ENCODE measurements at regions not wholly inside any gene's neighbourhood (a gene's known extent, or its start where the extent isn't known, plus 50 kb on each side); places are given as distances from the start of the nearest gene placed in this dataset.

GRCh38 chr2:46829231-46829995 lies 86.2 kb downstream of the MCFD2 start:
- DNase-seq: peak; percentile 32
- Histone ChIP-seq H3K36me3 (no peaks in the 10 kb centered on the region), H3K4me1 (no peaks in the 10 kb centered on the region), H3K4me3 (no peak overlapping the region), H3K27me3 (no peaks in the 10 kb centered on the region), H3K9me3 (no peaks in the 10 kb centered on the region), H3K27ac (no peak overlapping the region)
- TF ChIP-seq CTCF (IDR thresholded peaks at IDR 0.05): no peak
- no peak for ATAC-seq
- intact Hi-C loops (cut with DNase I): no loop called here

GRCh38 chr2:46828491-46829230 lies 86.9 kb downstream of the MCFD2 start:
- H3K27ac ChIP-seq: no peak overlapping the region
- H3K27me3 ChIP-seq: no peaks in the 10 kb centered on the region
- no peaks in the 10 kb centered on the region for H3K9me3 ChIP-seq
- no peaks in the 10 kb centered on the region for H3K36me3 ChIP-seq
- DNase-seq (peak; percentile 26), ATAC-seq (no peak)
- H3K4me3 ChIP-seq: no peak overlapping the region
- H3K4me1 ChIP-seq: no peaks in the 10 kb centered on the region
- intact Hi-C loops (cut with DNase I): no loop called here
- no peak for TF ChIP-seq CTCF (IDR thresholded peaks at IDR 0.05)

- no peaks in the 10 kb centered on the region for H3K4me1 ChIP-seq
- no peak overlapping the region for H3K4me3 ChIP-seq
- DNase-seq (no peak), ATAC-seq (no peak)
- H3K27ac ChIP-seq: no peak overlapping the region
- no peak for TF ChIP-seq CTCF (IDR thresholded peaks at IDR 0.05)
- H3K9me3 ChIP-seq: no peaks in the 10 kb centered on the region
- intact Hi-C loops (cut with DNase I): no loop called here
- no peaks in the 10 kb centered on the region for H3K27me3 ChIP-seq
- no peaks in the 10 kb centered on the region for H3K36me3 ChIP-seq
These were observed 87.5 kb downstream of the MCFD2 start for GRCh38 chr2:46828135-46828438.

- H3K36me3 ChIP-seq: no peaks in the 10 kb centered on the region
- no peak for TF ChIP-seq CTCF (IDR thresholded peaks at IDR 0.05)
- intact Hi-C loops (cut with DNase I): no loop called here
- ATAC-seq (no peak), DNase-seq (peak; percentile 53)
- no peaks in the 10 kb centered on the region for H3K4me1 ChIP-seq
- no peaks in the 10 kb centered on the region for H3K27me3 ChIP-seq
- no peaks in the 10 kb centered on the region for H3K9me3 ChIP-seq
- no peak overlapping the region for H3K4me3 ChIP-seq
- H3K27ac ChIP-seq: no peak overlapping the region
These were observed 88.1 kb downstream of the MCFD2 start for GRCh38 chr2:46827274-46828134.

- intact Hi-C loops (cut with DNase I): no loop called here
- DNase-seq: peak; percentile 62
These were observed 88.9 kb downstream of the MCFD2 start for GRCh38 chr2:46826569-46827245.

More at GRCh38 chr2:46826569-46827245, 88.9 kb downstream of the MCFD2 start:
- no peak for TF ChIP-seq CTCF (IDR thresholded peaks at IDR 0.05)
- Histone ChIP-seq H3K36me3 (no peaks in the 10 kb centered on the region), H3K27ac (no peak overlapping the region), H3K4me3 (no peak overlapping the region), H3K9me3 (no peaks in the 10 kb centered on the region), H3K27me3 (no peaks in the 10 kb centered on the region), H3K4me1 (no peaks in the 10 kb centered on the region)
- ATAC-seq: peak; percentile 13
